Urothelium cell line (cell line): ENCODE measurements at regions not wholly inside any gene's neighbourhood (a gene's known extent, or its start where the extent isn't known, plus 50 kb on each side); places are given as distances from the start of the nearest gene placed in this dataset.
A peak's percentile ranks its signal among the peaks of the same experiment; 100 is the strongest.

Source experiments
- DNase-seq: peaks from one replicate; pipeline ENCODE4 v3.0.0; 2011; ENCODE audit warnings: low spot score, mixed read lengths
- FAIRE-seq: peaks from 2 replicates; lab custom pipeline; 2011; peaks lifted over from hg19 to GRCh38; lab: Jason Lieb, UNC

GRCh38 chr15:93505506-93505905, 416.5 kb upstream of the RGMA start:
- FAIRE-seq (no peak), DNase-seq (no peak)

GRCh38 chr15:93501946-93502345, 412.9 kb upstream of the RGMA start:
- FAIRE-seq, result no peak

GRCh38 chr15:93500155-93500554, 411.1 kb upstream of the RGMA start:
- FAIRE-seq, result no peak
- DNase-seq, result no peak

More at GRCh38 chr15:93501946-93502345, 412.9 kb upstream of the RGMA start:
- DNase-seq, result no peak

GRCh38 chr15:93497291-93497690, 408.3 kb upstream of the RGMA start:
- FAIRE-seq (no peak), DNase-seq (peak; percentile 35)

GRCh38 chr15:93496888-93497287, 407.9 kb upstream of the RGMA start:
- DNase-seq (no peak), FAIRE-seq (no peak)

GRCh38 chr15:93495799-93496637, 407.0 kb upstream of the RGMA start:
- DNase-seq (peak; percentile 36), FAIRE-seq (no peak)

- no peak for DNase-seq
- FAIRE-seq, result no peak
Measured at GRCh38 chr15:93493172-93493571, 404.2 kb upstream of the RGMA start.

GRCh38 chr15:93491291-93491690, 402.3 kb upstream of the RGMA start:
- DNase-seq, result no peak
- FAIRE-seq, result no peak

- no peak for FAIRE-seq
- no peak for DNase-seq
Measured at GRCh38 chr15:93488296-93488713, 399.3 kb upstream of the RGMA start.

- DNase-seq (no peak), FAIRE-seq (no peak)
Measured at GRCh38 chr15:93486407-93487117, 397.6 kb upstream of the RGMA start.

- no peak for DNase-seq
- FAIRE-seq, result no peak
Measured at GRCh38 chr15:93485438-93486327, 396.7 kb upstream of the RGMA start.

- no peak for FAIRE-seq
- DNase-seq, result no peak
Measured at GRCh38 chr15:93483923-93484322, 394.9 kb upstream of the RGMA start.

- FAIRE-seq (no peak), DNase-seq (no peak)
Measured at GRCh38 chr15:93482731-93483130, 393.7 kb upstream of the RGMA start.

GRCh38 chr15:93479715-93480114, 390.7 kb upstream of the RGMA start:
- DNase-seq, result no peak
- FAIRE-seq, result no peak

GRCh38 chr15:93478947-93479346, 389.9 kb upstream of the RGMA start:
- DNase-seq (no peak), FAIRE-seq (no peak)

- DNase-seq (no peak), FAIRE-seq (no peak)
Measured at GRCh38 chr15:93477721-93478120, 388.7 kb upstream of the RGMA start.

- no peak for DNase-seq
- no peak for FAIRE-seq
Measured at GRCh38 chr15:93477188-93477587, 388.2 kb upstream of the RGMA start.

GRCh38 chr15:93476491-93477177, 387.6 kb upstream of the RGMA start:
- DNase-seq (no peak), FAIRE-seq (no peak)

GRCh38 chr15:93474728-93475127, 385.7 kb upstream of the RGMA start:
- DNase-seq (no peak), FAIRE-seq (no peak)

GRCh38 chr15:93469994-93470393, 381.0 kb upstream of the RGMA start:
- no peak for FAIRE-seq
- DNase-seq, result no peak

GRCh38 chr15:93467337-93467736, 378.3 kb upstream of the RGMA start:
- no peak for DNase-seq
- no peak for FAIRE-seq
